SU-DHL-6 (cell line): ENCODE measurements at regions not wholly inside any gene's neighbourhood (a gene's known extent, or its start where the extent isn't known, plus 50 kb on each side); places are given as distances from the start of the nearest gene placed in this dataset.

Experiments used
- H2AFZ ChIP-seq: fragments of 200-600 bp; sonication (generic); 2 replicates; pipeline ENCODE4 v1.6.1; 2014; ENCODE audit warnings: low read depth, mild to moderate bottlenecking, moderate library complexity, mixed read lengths, antibody characterized with exemption, low read length; ENCODE audit not compliant: severe bottlenecking
- H3F3A ChIP-seq: fragments of 200-600 bp; shearing (Covaris generic); 2 replicates; pipeline ENCODE4 v1.6.0; 2016; ENCODE audit warnings: antibody characterized with exemption, mild to moderate bottlenecking; ENCODE audit not compliant: insufficient read depth
- H3K27ac ChIP-seq: fragments of 200-600 bp; sonication (generic); 2 replicates; pipeline ENCODE4 v1.5.1; 2016; ENCODE audit warnings: low read depth, mild to moderate bottlenecking, low read length, moderate library complexity, mixed read lengths
- H3K27me3 ChIP-seq: fragments of 200-600 bp; sonication (generic), shearing (Covaris generic); 2 replicates; pipeline ENCODE4 v1.6.0; 2014; ENCODE audit warnings: mild to moderate bottlenecking, low read length
- H3K36me3 ChIP-seq: fragments of 200-600 bp; sonication (generic); 2 replicates; pipeline ENCODE4 v1.6.1; 2014; ENCODE audit warnings: mild to moderate bottlenecking, low read length, mixed read lengths
- H3K4me2 ChIP-seq: fragments of 300-600, 200-600 bp; shearing (Covaris generic), sonication (generic); 2 replicates; pipeline ENCODE4 v1.6.0; 2014; ENCODE audit warnings: low read length, low read depth, mild to moderate bottlenecking; ENCODE audit not compliant: poor library complexity, severe bottlenecking
- H3K4me3 ChIP-seq: fragments of 200-600 bp; sonication (generic); 2 replicates; pipeline ENCODE4 v1.5.1; 2014; ENCODE audit warnings: antibody characterized with exemption, low read length, mild to moderate bottlenecking, mixed read lengths; ENCODE audit not compliant: insufficient read depth, poor library complexity, severe bottlenecking
- H3K79me2 ChIP-seq: fragments of 200-600 bp; sonication (generic); 2 replicates; pipeline ENCODE4 v1.6.1; 2014; ENCODE audit warnings: mild to moderate bottlenecking, low read length, moderate library complexity; ENCODE audit not compliant: insufficient read depth
- H3K9ac ChIP-seq: fragments of 200-600 bp; sonication (generic); 2 replicates; pipeline ENCODE4 v1.7.0; 2014; ENCODE audit warnings: mild to moderate bottlenecking, low read length
- H3K9me2 ChIP-seq: fragments of 200-600 bp; sonication (generic); replicated peaks from 2 replicates; pipeline ENCODE4 v1.6.1; 2014; ENCODE audit warnings: low read length; ENCODE audit not compliant: insufficient read depth
- H3K9me3 ChIP-seq: fragments of 200-600 bp; sonication (generic); 2 replicates; pipeline ENCODE4 v1.6.1; 2014; ENCODE audit warnings: low read length, mixed read lengths; ENCODE audit not compliant: insufficient read depth
- H4K20me1 ChIP-seq: fragments of 200-600 bp; sonication (generic); 2 replicates; pipeline ENCODE4 v1.6.1; 2014; ENCODE audit warnings: low read depth, mild to moderate bottlenecking, antibody characterized with exemption, low read length, moderate library complexity, mixed read lengths
- CTCF ChIP-seq: fragments of 200-600 bp; sonication (generic); IDR thresholded peaks from one replicate; pipeline ENCODE4 v1.5.1; 2017; ENCODE audit warnings: antibody characterized with exemption, mild to moderate bottlenecking, low read length, moderate library complexity; ENCODE audit not compliant: insufficient read depth, poor library complexity, severe bottlenecking
- EZH2phosphoT487 ChIP-seq: fragments of 200-600 bp; sonication (generic), shearing (Covaris generic); conservative IDR thresholded peaks from 2 replicates; pipeline ENCODE4 v1.6.1; 2018; ENCODE audit warnings: mild to moderate bottlenecking, antibody characterized with exemption, low read length, moderate library complexity, mixed read lengths

- Histone ChIP-seq H3K9ac (no peak overlapping the region), H3K4me3 (no peak overlapping the region), H3K9me2 (no peaks in the 10 kb centered on the region), H3K27me3 (no peaks in the 10 kb centered on the region), H3F3A (no peaks in the 10 kb centered on the region), H3K36me3 (no peaks in the 10 kb centered on the region), H2AFZ (no peak overlapping the region), H3K9me3 (0 out of 2 replicates have a peak, but pooled peaks cover 4% of the 10 kb centered on the region), H3K27ac (no peak overlapping the region), H3K79me2 (no peaks in the 10 kb centered on the region), H4K20me1 (no peaks in the 10 kb centered on the region), H3K4me2 (no peak overlapping the region)
- no peak for TF ChIP-seq CTCF
- TF ChIP-seq EZH2phosphoT487, result no peak
Measured at GRCh38 chr9:12014488-12014887, 678.7 kb upstream of the TYRP1 start.

- Histone ChIP-seq H3K9ac (no peak overlapping the region), H3K27ac (no peak overlapping the region), H3K4me2 (no peak overlapping the region), H3K27me3 (no peaks in the 10 kb centered on the region), H3K4me3 (no peak overlapping the region), H3F3A (no peaks in the 10 kb centered on the region), H3K36me3 (no peaks in the 10 kb centered on the region), H3K79me2 (no peaks in the 10 kb centered on the region), H3K9me3 (peaks cover 13% of the 10 kb centered on the region; the same call in 1 of the 2 replicates), H3K9me2 (no peaks in the 10 kb centered on the region), H2AFZ (no peak overlapping the region), H4K20me1 (no peaks in the 10 kb centered on the region)
- TF ChIP-seq CTCF (no peak), EZH2phosphoT487 (no peak)
Measured at GRCh38 chr9:12054235-12054634, 639.0 kb upstream of the TYRP1 start.

- H4K20me1 ChIP-seq, result no peaks in the 10 kb centered on the region
- H3K4me3 ChIP-seq, result no peak overlapping the region
- TF ChIP-seq EZH2phosphoT487 (no peak), CTCF (no peak)
- H3F3A ChIP-seq, result no peaks in the 10 kb centered on the region
- peaks cover 13% of the 10 kb centered on the region; the same call in 1 of the 2 replicates for H3K9me3 ChIP-seq
- no peak overlapping the region for H3K27ac ChIP-seq
- H3K27me3 ChIP-seq, result no peaks in the 10 kb centered on the region
- H3K9me2 ChIP-seq, result no peaks in the 10 kb centered on the region
- H3K36me3 ChIP-seq, result no peaks in the 10 kb centered on the region
- H2AFZ ChIP-seq, result no peak overlapping the region
- no peak overlapping the region for H3K9ac ChIP-seq
- H3K79me2 ChIP-seq, result no peaks in the 10 kb centered on the region
- no peak overlapping the region for H3K4me2 ChIP-seq
Measured at GRCh38 chr9:12056874-12057273, 636.3 kb upstream of the TYRP1 start.

GRCh38 chr9:12060067-12060466, 633.1 kb upstream of the TYRP1 start:
- Histone ChIP-seq H3K4me2 (no peak overlapping the region), H3K36me3 (no peaks in the 10 kb centered on the region), H4K20me1 (no peaks in the 10 kb centered on the region), H2AFZ (no peak overlapping the region), H3K27me3 (no peaks in the 10 kb centered on the region), H3K4me3 (no peak overlapping the region), H3K27ac (no peak overlapping the region), H3K9ac (no peak overlapping the region), H3F3A (no peaks in the 10 kb centered on the region), H3K9me2 (no peaks in the 10 kb centered on the region), H3K9me3 (peaks cover 5% of the 10 kb centered on the region; the same call in 1 of the 2 replicates), H3K79me2 (no peaks in the 10 kb centered on the region)
- TF ChIP-seq CTCF (no peak), EZH2phosphoT487 (no peak)
